Urothelium cell line (cell line): ENCODE measurements at regions not wholly inside any gene's neighbourhood (a gene's known extent, or its start where the extent isn't known, plus 50 kb on each side); places are given as distances from the start of the nearest gene placed in this dataset.

ENCODE experiments used
- DNase-seq: peaks from one replicate; pipeline ENCODE4 v3.0.0; 2011; ENCODE audit warnings: low spot score, mixed read lengths
- FAIRE-seq: peaks from 2 replicates; lab custom pipeline; 2011; peaks lifted over from hg19 to GRCh38; lab: Jason Lieb, UNC

- no peak for DNase-seq
- FAIRE-seq: no peak
Observed at GRCh38 chr3:74709951-74710350, 95.5 kb upstream of the CNTN3 start.

- FAIRE-seq (no peak), DNase-seq (no peak)
Observed at GRCh38 chr3:74693696-74694393, 79.4 kb upstream of the CNTN3 start.

GRCh38 chr3:74693251-74693650 lies 78.8 kb upstream of the CNTN3 start:
- FAIRE-seq (no peak), DNase-seq (no peak)

- no peak for FAIRE-seq
Observed at GRCh38 chr3:74691946-74692345, 77.5 kb upstream of the CNTN3 start.

GRCh38 chr3:74673326-74673725 lies 58.9 kb upstream of the CNTN3 start:
- FAIRE-seq (no peak), DNase-seq (no peak)

More at GRCh38 chr3:74691946-74692345, 77.5 kb upstream of the CNTN3 start:
- no peak for DNase-seq

GRCh38 chr3:74664606-74665005 lies 50.1 kb upstream of the CNTN3 start:
- DNase-seq (no peak), FAIRE-seq (no peak)
